K562 (cell line): ENCODE measurements at regions not wholly inside any gene's neighbourhood (a gene's known extent, or its start where the extent isn't known, plus 50 kb on each side); places are given as distances from the start of the nearest gene placed in this dataset.
A peak's percentile ranks its signal among the peaks of the same experiment; 100 is the strongest.

Experiments used
- ATAC-seq: fragments of 200-7000 bp; cut with Tn5 transposase; 3 replicates; pipeline ENCODE4 v1.9.1; 2020; ENCODE audit warnings: moderate library complexity
- BruUV-seq: library from RNA; stranded (reverse); fragments of 400-500 nt; replicated peaks from 2 replicates; lab custom pipeline; 2021; lab: Mats Ljungman, UMichigan
- CTCF ChIA-PET: fragments of 300-600 bp; formaldehyde crosslinking; extraction: SDS; loops from one replicate; lab custom pipeline; 2021; ENCODE audit warnings: low intra/inter-chr PET ratio; lab: Yijun Ruan, JAX
- POLR2A ChIA-PET: fragments of 300-600, 350-650 bp; sonication (Branson Sonifier 250); formaldehyde crosslinking; extraction: SDS; loops from one replicate; lab custom pipeline; 2021; ENCODE audit warnings: antibody characterized with exemption, inconsistent platforms; lab: Yijun Ruan, JAX
- DNase-seq, 4 experiments: peaks; one replicate each; pipeline versions ENCODE4 v3.0.0 to v3.0.0-alpha.2; 2011 to 2018; ENCODE audit warnings: low spot score in 3 of 4, mixed read lengths in 3 of 4; ENCODE audit errors: extremely low read depth in 1 of 4
- FAIRE-seq: peaks from 2 replicates; lab custom pipeline; 2011; peaks lifted over from hg19 to GRCh38; lab: Jason Lieb, UNC
- H2AFZ ChIP-seq: 2 replicates; pipeline ENCODE4 v1.6.0; 2011; ENCODE audit warnings: low read depth, low read length, control low read depth, inconsistent platforms
- H3K27ac ChIP-seq: fragments of 200-600 bp; 3 replicates; pipeline ENCODE4 v1.8.0; 2011; ENCODE audit warnings: low read depth, mild to moderate bottlenecking, control low read depth, inconsistent platforms, low read length, moderate library complexity, mixed read lengths; ENCODE audit errors: extremely low read depth
- H3K27me3 ChIP-seq, 2 experiments: fragments of 300-600 bp in 1 of 2; 2 replicates in 1 of 2; 3 replicates in 1 of 2; pipeline versions ENCODE4 v1.6.0 to v1.8.0; 2011; ENCODE audit warnings: inconsistent platforms in 2 of 2, low read length in 2 of 2, mild to moderate bottlenecking in 1 of 2, mixed read lengths in 1 of 2, moderate library complexity in 1 of 2; ENCODE audit not compliant: control insufficient read depth in 2 of 2, insufficient read depth in 2 of 2
- H3K36me3 ChIP-seq: fragments of 300-600 bp; 3 replicates; pipeline ENCODE4 v1.8.0; 2011; ENCODE audit warnings: mild to moderate bottlenecking, low read length, inconsistent platforms; ENCODE audit not compliant: control insufficient read depth, insufficient read depth
- H3K4me1 ChIP-seq, 2 experiments: fragments of 200-600 bp in 1 of 2; replicated peaks in 1 of 2; 2 replicates in 1 of 2; 3 replicates in 1 of 2; pipeline versions ENCODE4 v1.5.1 to v1.8.0; 2011; ENCODE audit warnings: inconsistent platforms in 2 of 2, low read length in 2 of 2, mild to moderate bottlenecking in 1 of 2, mixed read lengths in 1 of 2, moderate library complexity in 1 of 2; ENCODE audit not compliant: control insufficient read depth in 2 of 2, insufficient read depth in 2 of 2
- H3K4me2 ChIP-seq: 2 replicates; pipeline ENCODE4 v1.6.1; 2011; ENCODE audit warnings: low read length, control low read depth, inconsistent platforms, mixed read lengths; ENCODE audit not compliant: insufficient read depth
- H3K4me3 ChIP-seq: fragments of 200-600 bp; sonication (generic), shearing (Covaris generic); 2 replicates; pipeline ENCODE4 v1.5.1; 2016; ENCODE audit warnings: control low read depth, inconsistent platforms
- H3K79me2 ChIP-seq: fragments of 200-600 bp; 3 replicates; pipeline ENCODE4 v1.8.0; 2011; ENCODE audit warnings: low read length, inconsistent platforms; ENCODE audit not compliant: control insufficient read depth, insufficient read depth
- H3K9ac ChIP-seq, 2 experiments: 2 replicates each; pipeline versions ENCODE4 v1.6.0 to v1.6.1; 2011; ENCODE audit warnings: low read depth in 2 of 2, low read length in 2 of 2, control low read depth in 1 of 2, inconsistent platforms in 1 of 2, mild to moderate bottlenecking in 1 of 2, mixed read lengths in 1 of 2; ENCODE audit not compliant: insufficient read depth in 1 of 2
- H3K9me1 ChIP-seq: one replicate; pipeline ENCODE4 v1.6.0; 2011; ENCODE audit warnings: inconsistent platforms, mild to moderate bottlenecking, low read length, moderate library complexity; ENCODE audit not compliant: control insufficient read depth, insufficient read depth
- H3K9me3 ChIP-seq: replicated peaks from 2 replicates; pipeline ENCODE4 v1.5.1; 2011; ENCODE audit warnings: low read depth, low read length, inconsistent platforms; ENCODE audit not compliant: control insufficient read depth, insufficient read depth
- H4K20me1 ChIP-seq: replicated peaks from 2 replicates; pipeline ENCODE4 v1.6.1; 2011; ENCODE audit warnings: low read length, inconsistent platforms, mixed read lengths; ENCODE audit not compliant: control insufficient read depth, insufficient read depth
- L3MBTL2 ChIP-seq: fragments of 450-650 bp; IDR thresholded peaks from 2 replicates; pipeline ENCODE4 v1.6.1; 2016; ENCODE audit warnings: mild to moderate bottlenecking, moderate library complexity
- TSC22D4 ChIP-seq: fragments of 450-650 bp; IDR thresholded peaks from 2 replicates; pipeline ENCODE4 v1.6.1; 2016; ENCODE audit warnings: missing genetic modification characterization, missing biosample characterization, control low read depth
- ZNF830 ChIP-seq: fragments of 250-450 bp; sonication (Bioruptor Pico); IDR thresholded peaks from 2 replicates; pipeline ENCODE4 v1.5.0; 2021; ENCODE audit warnings: mild to moderate bottlenecking
- WGBS: fragments of 100-300 bp; shearing (Covaris generic); methylation state at CpG from one replicate; pipeline ENCODE4 v1.1.6; 2016; ENCODE audit warnings: low coverage, mixed read lengths; ENCODE audit not compliant: insufficient coverage; ENCODE audit errors: missing lambda C conversion rate; 5-methylcytosine and 5-hydroxymethylcytosine counted together
- in situ Hi-C: fragments of 300-500 bp; cut with MboI; formaldehyde crosslinking; loops from 4 replicates; pipeline ENCODE4 v1.15.0; 2018; ENCODE audit warnings: inconsistent platforms, mixed read lengths
- intact Hi-C: fragments of 100-400 bp; cut with micrococcal nuclease; formaldehyde crosslinking; loops from 2 replicates; pipeline ENCODE4 v1.14.2; 2022
- TF ChIP-seq, protein P1 (sequence below): fragments of 450-650 bp; IDR thresholded peaks from 2 replicates; pipeline ENCODE4 v1.7.1; 2018; ENCODE audit warnings: mild to moderate bottlenecking, low read depth; ENCODE audit not compliant: partially characterized antibody
- TF ChIP-seq, protein P2 (sequence below): fragments of 450-650 bp; IDR thresholded peaks from 2 replicates; pipeline ENCODE4 v1.6.1; 2018; ENCODE audit not compliant: partially characterized antibody
- TF ChIP-seq, protein P3 (sequence below): fragments of 450-650 bp; IDR thresholded peaks from one replicate; pipeline ENCODE4 v1.6.1; 2018; ENCODE audit warnings: mild to moderate bottlenecking, moderate library complexity; ENCODE audit not compliant: partially characterized antibody

DNA sequence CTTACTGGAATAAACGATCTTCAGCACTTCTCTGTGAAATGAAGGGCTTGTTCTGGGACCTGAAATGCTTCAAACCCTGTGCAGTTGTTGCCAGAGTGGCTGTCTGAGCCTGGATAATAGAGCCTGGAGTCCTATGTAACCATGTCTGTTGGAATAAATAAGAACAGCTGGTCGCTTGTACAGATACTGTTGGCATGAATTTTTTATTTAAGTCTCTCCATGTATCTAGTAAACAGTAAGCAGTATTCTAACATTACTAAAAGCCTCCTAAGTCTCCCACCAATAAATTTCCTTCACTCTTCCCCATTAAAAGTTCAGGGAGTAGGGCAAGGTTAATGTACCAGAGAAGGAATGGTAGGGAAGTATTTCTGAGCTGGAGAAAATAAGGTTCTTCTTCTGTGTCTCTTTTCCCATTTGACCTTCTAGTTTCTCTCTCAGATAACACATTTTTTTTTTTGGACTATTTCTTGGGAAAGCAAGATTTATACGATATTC lies 227.5 kb downstream of the PRL start (continued):
- TF ChIP-seq, protein P1, sequence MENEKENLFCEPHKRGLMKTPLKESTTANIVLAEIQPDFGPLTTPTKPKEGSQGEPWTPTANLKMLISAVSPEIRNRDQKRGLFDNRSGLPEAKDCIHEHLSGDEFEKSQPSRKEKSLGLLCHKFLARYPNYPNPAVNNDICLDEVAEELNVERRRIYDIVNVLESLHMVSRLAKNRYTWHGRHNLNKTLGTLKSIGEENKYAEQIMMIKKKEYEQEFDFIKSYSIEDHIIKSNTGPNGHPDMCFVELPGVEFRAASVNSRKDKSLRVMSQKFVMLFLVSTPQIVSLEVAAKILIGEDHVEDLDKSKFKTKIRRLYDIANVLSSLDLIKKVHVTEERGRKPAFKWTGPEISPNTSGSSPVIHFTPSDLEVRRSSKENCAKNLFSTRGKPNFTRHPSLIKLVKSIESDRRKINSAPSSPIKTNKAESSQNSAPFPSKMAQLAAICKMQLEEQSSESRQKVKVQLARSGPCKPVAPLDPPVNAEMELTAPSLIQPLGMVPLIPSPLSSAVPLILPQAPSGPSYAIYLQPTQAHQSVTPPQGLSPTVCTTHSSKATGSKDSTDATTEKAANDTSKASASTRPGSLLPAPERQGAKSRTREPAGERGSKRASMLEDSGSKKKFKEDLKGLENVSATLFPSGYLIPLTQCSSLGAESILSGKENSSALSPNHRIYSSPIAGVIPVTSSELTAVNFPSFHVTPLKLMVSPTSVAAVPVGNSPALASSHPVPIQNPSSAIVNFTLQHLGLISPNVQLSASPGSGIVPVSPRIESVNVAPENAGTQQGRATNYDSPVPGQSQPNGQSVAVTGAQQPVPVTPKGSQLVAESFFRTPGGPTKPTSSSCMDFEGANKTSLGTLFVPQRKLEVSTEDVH: no peak
- TF ChIP-seq TSC22D4 (tag) (no peak), L3MBTL2 (no peak)

DNA sequence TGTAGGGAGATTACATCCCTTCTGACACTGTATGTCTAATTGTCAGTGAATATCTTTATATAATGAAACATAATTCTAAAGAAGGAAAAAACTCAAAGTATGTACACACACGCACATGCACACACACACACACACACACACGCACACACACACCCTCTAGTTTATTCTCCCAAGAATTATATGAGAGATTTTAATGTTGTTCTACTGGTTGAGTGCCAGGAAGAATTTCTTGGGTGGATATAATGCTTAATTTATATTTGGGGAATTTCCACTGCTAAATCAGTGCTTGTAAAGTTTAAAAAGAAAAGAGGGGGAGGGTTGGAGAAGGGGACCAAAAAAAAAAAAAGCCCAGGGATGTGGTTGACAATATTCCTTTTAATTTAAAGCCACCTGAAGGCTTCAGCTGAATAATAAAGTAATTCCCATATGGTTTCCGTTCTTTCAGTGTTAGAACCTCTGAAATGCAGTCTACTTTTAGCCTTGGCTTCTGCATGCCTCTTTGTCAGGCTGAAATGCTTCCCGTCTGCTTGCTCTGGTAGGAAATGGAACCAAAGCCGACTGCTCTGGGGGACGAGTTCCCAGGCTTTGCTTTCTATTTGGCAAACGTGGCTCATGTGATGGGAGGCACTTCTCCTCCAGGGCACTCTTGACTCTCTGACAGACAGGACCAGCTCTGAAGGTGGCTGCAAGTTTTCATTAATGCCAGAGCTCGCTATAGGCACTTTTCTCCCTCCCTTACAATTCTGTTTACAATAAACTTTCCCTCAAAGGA lies 225.4 kb downstream of the PRL start:
- Histone ChIP-seq H2AFZ (peak overlapping the region; percentile 52), H3K79me2 (no peaks in the 10 kb centered on the region), H3K4me1 (no peaks in the 10 kb centered on the region; a peak in 1 of 5 replicates), H3K4me3 (no peak overlapping the region), H3K9ac (peak overlapping the region in 1 of 2 experiments; percentile 10; a peak in 1 of 4 replicates), H3K36me3 (no peaks in the 10 kb centered on the region), H4K20me1 (no peaks in the 10 kb centered on the region), H3K27ac (no peak overlapping the region), H3K9me1 (no peaks in the 10 kb centered on the region), H3K27me3 (no peaks in the 10 kb centered on the region), H3K9me3 (no peaks in the 10 kb centered on the region), H3K4me2 (no peak overlapping the region)
- FAIRE-seq (no peak), ATAC-seq (peak; percentile 50), DNase-seq (no peak)
- ChIA-PET CTCF (no interaction called here), POLR2A (no interaction called here)
- intact Hi-C loops (no loop called here), in situ Hi-C loops (no loop called here)
- no TSS peak for BruUV-seq
- whole genome bisulfite sequencing: 34% methylated on average over 8 of the region's 8 CpGs
- TF ChIP-seq, protein P2, sequence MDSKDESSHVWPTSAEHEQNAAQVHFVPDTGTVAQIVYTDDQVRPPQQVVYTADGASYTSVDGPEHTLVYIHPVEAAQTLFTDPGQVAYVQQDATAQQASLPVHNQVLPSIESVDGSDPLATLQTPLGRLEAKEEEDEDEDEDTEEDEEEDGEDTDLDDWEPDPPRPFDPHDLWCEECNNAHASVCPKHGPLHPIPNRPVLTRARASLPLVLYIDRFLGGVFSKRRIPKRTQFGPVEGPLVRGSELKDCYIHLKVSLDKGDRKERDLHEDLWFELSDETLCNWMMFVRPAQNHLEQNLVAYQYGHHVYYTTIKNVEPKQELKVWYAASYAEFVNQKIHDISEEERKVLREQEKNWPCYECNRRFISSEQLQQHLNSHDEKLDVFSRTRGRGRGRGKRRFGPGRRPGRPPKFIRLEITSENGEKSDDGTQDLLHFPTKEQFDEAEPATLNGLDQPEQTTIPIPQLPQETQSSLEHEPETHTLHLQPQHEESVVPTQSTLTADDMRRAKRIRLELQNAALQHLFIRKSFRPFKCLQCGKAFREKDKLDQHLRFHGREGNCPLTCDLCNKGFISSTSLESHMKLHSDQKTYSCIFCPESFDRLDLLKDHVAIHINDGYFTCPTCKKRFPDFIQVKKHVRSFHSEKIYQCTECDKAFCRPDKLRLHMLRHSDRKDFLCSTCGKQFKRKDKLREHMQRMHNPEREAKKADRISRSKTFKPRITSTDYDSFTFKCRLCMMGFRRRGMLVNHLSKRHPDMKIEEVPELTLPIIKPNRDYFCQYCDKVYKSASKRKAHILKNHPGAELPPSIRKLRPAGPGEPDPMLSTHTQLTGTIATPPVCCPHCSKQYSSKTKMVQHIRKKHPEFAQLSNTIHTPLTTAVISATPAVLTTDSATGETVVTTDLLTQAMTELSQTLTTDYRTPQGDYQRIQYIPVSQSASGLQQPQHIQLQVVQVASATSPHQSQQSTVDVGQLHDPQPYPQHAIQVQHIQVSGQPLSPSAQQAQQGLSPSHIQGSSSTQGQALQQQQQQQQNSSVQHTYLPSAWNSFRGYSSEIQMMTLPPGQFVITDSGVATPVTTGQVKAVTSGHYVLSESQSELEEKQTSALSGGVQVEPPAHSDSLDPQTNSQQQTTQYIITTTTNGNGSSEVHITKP: peak; percentile 40
- TF ChIP-seq, protein P3, sequence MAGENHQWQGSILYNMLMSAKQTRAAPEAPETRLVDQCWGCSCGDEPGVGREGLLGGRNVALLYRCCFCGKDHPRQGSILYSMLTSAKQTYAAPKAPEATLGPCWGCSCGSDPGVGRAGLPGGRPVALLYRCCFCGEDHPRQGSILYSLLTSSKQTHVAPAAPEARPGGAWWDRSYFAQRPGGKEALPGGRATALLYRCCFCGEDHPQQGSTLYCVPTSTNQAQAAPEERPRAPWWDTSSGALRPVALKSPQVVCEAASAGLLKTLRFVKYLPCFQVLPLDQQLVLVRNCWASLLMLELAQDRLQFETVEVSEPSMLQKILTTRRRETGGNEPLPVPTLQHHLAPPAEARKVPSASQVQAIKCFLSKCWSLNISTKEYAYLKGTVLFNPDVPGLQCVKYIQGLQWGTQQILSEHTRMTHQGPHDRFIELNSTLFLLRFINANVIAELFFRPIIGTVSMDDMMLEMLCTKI: no peak
- TF ChIP-seq ZNF830 (CRISPR knock-in tag): no peak
